Heart left ventricle (tissue), 13 donors: ENCODE measurements at regions not wholly inside any gene's neighbourhood (a gene's known extent, or its start where the extent isn't known, plus 50 kb on each side); places are given as distances from the start of the nearest gene placed in this dataset.

ENCODE experiments used
- CTCF ChIP-seq, 12 donors: fragments of 200-600 bp; sonication (generic) in 4 of 12; IDR thresholded peaks; one replicate each; pipeline versions ENCODE4 v1.5.0 to v1.8.0; 2018 to 2022; ENCODE audit warnings: antibody characterized with exemption in 12 of 12, mild to moderate bottlenecking in 5 of 12
- POLR2A ChIP-seq, 2 donors: fragments of 450-650 bp; IDR thresholded peaks; one replicate each; pipeline ENCODE4 v1.6.1; 2017; ENCODE audit warnings: antibody characterized with exemption in 2 of 2, mild to moderate bottlenecking in 2 of 2, moderate library complexity in 2 of 2
- donor health status: ischemic (EF 13 %, LVEDD 7.1; RV severe dilation, severe dysfunction).
- donor health status: DM: no; HTN: yes; CAD: no.
- donor health status: DM: no; HTN: no; CAD: no.
- donor health status: ischemic (EF 25% LVEDD 6.9; RV normal size, moderate dysfunction).
- donor health status: ischemic (EF 25% LVEDD 5.7; RV mildly dilated, moderate dysfunction).
- donor health status: ischemic (EF 35%, LVEDD 5.7; RV mildly dilated, moderate dysfunction).
- donor health status: nonischemic (EF 11% LVEDD 7.7; RV severe dilation, severe dysfunction).
- donor health status: DM: yes; HTN: yes; CAD: no.
- donor health status: PGD.
- donor health status: ischemic (EF 29% LVEDD 5.4; RV normal size, mild dysfunction).
- donor health status: nonischemic (EF 23%, LVEDD 6.1; RV moderate dilation, normal function).

GRCh38 chr6:44739181-44739580 lies 351.7 kb downstream of the CDC5L start:
- no peak for TF ChIP-seq CTCF (IDR thresholded peaks at IDR 0.05)
- no peak for TF ChIP-seq POLR2A (IDR thresholded peaks at IDR 0.05)
